ENCODE measurements at regions not wholly inside any gene's neighbourhood (a gene's known extent, or its start where the extent isn't known, plus 50 kb on each side); places are given as distances from the start of the nearest gene placed in this dataset.

GRCh38 chr7:21330462-21331178, 97.3 kb upstream of the SP4 start:
- Histone ChIP-seq H3K4me2 (ENCODE audit: insufficient read depth, low read length) (no peak overlapping the region), H3K36me3 (ENCODE audit: insufficient read depth, low read length) (no peaks in the 10 kb centered on the region), H3K9me3 (ENCODE audit: insufficient read depth, low read length, severe bottlenecking) (no peaks in the 10 kb centered on the region), H2AFZ (ENCODE audit: low read depth, low read length) (no peak overlapping the region), H3K9ac (ENCODE audit: low read depth, low read length) (no peak overlapping the region), H3K27ac (ENCODE audit: low read length) (no peak overlapping the region), H3K27me3 (ENCODE audit: insufficient read depth, low read length, poor library complexity) (no peaks in the 10 kb centered on the region), H3K4me3 (ENCODE audit: low read depth in 1 of 2, low read length in 2 of 2) (no peak overlapping the region), H3K4me1 (ENCODE audit: insufficient read depth, low read length) (no peaks in the 10 kb centered on the region), H4K20me1 (ENCODE audit: insufficient read depth, low read length) (no peaks in the 10 kb centered on the region), H3K79me2 (ENCODE audit: insufficient read depth, low read length) (no peaks in the 10 kb centered on the region)
- ATAC-seq (ENCODE audit: insufficient read depth, low read depth) (no peak), DNase-seq (no peak)
- TF ChIP-seq CTCF (IDR thresholded peaks at IDR 0.05; ENCODE audit: borderline replicate concordance, extremely low read depth, low read length, poor library complexity, severe bottlenecking), result no peak
- TF ChIP-seq EZH2 (IDR thresholded peaks at IDR 0.05; ENCODE audit: borderline replicate concordance, low read depth, low read length, severe bottlenecking), result no peak

GRCh38 chr7:21334906-21335305, 93.0 kb upstream of the SP4 start:
- H3K27me3 ChIP-seq (ENCODE audit: insufficient read depth, low read length, poor library complexity), result no peaks in the 10 kb centered on the region
- TF ChIP-seq CTCF (IDR thresholded peaks at IDR 0.05; ENCODE audit: borderline replicate concordance, extremely low read depth, low read length, poor library complexity, severe bottlenecking) (no peak), EZH2 (IDR thresholded peaks at IDR 0.05; ENCODE audit: borderline replicate concordance, low read depth, low read length, severe bottlenecking) (no peak)
- no peak overlapping the region for H3K9ac ChIP-seq (ENCODE audit: low read depth, low read length)
- H3K79me2 ChIP-seq (ENCODE audit: insufficient read depth, low read length), result no peaks in the 10 kb centered on the region
- DNase-seq (no peak), ATAC-seq (ENCODE audit: insufficient read depth, low read depth) (no peak)
- no peak overlapping the region for H3K4me2 ChIP-seq (ENCODE audit: insufficient read depth, low read length)
- no peaks in the 10 kb centered on the region for H3K36me3 ChIP-seq (ENCODE audit: insufficient read depth, low read length)
- no peak overlapping the region for H3K4me3 ChIP-seq (ENCODE audit: low read depth in 1 of 2, low read length in 2 of 2)
- H3K9me3 ChIP-seq (ENCODE audit: insufficient read depth, low read length, severe bottlenecking), result no peaks in the 10 kb centered on the region
- no peaks in the 10 kb centered on the region for H3K4me1 ChIP-seq (ENCODE audit: insufficient read depth, low read length)
- H4K20me1 ChIP-seq (ENCODE audit: insufficient read depth, low read length), result no peaks in the 10 kb centered on the region
- H2AFZ ChIP-seq (ENCODE audit: low read depth, low read length), result no peak overlapping the region
- H3K27ac ChIP-seq (ENCODE audit: low read length), result no peak overlapping the region

- H3K4me2 ChIP-seq (ENCODE audit: insufficient read depth, low read length), result no peak overlapping the region
- no peaks in the 10 kb centered on the region for H3K9me3 ChIP-seq (ENCODE audit: insufficient read depth, low read length, severe bottlenecking)
- no peaks in the 10 kb centered on the region for H3K4me1 ChIP-seq (ENCODE audit: insufficient read depth, low read length)
- no peaks in the 10 kb centered on the region for H3K79me2 ChIP-seq (ENCODE audit: insufficient read depth, low read length)
- no peaks in the 10 kb centered on the region for H3K27me3 ChIP-seq (ENCODE audit: insufficient read depth, low read length, poor library complexity)
- H3K36me3 ChIP-seq (ENCODE audit: insufficient read depth, low read length), result no peaks in the 10 kb centered on the region
- no peak overlapping the region for H2AFZ ChIP-seq (ENCODE audit: low read depth, low read length)
- H3K27ac ChIP-seq (ENCODE audit: low read length), result no peak overlapping the region
- H3K9ac ChIP-seq (ENCODE audit: low read depth, low read length), result no peak overlapping the region
- ATAC-seq (ENCODE audit: insufficient read depth, low read depth) (no peak), DNase-seq (no peak)
- TF ChIP-seq EZH2 (IDR thresholded peaks at IDR 0.05; ENCODE audit: borderline replicate concordance, low read depth, low read length, severe bottlenecking) (no peak), CTCF (IDR thresholded peaks at IDR 0.05; ENCODE audit: borderline replicate concordance, extremely low read depth, low read length, poor library complexity, severe bottlenecking) (no peak)
- no peaks in the 10 kb centered on the region for H4K20me1 ChIP-seq (ENCODE audit: insufficient read depth, low read length)
- no peak overlapping the region for H3K4me3 ChIP-seq (ENCODE audit: low read depth in 1 of 2, low read length in 2 of 2)
These were observed 91.1 kb upstream of the SP4 start for GRCh38 chr7:21336743-21337142.

Measured in DND-41 (cell line).